HG02759 (cell line): ENCODE measurements at regions not wholly inside any gene's neighbourhood (a gene's known extent, or its start where the extent isn't known, plus 50 kb on each side); places are given as distances from the start of the nearest gene placed in this dataset.

Source experiments
- ATAC-seq: cut with Tn5 transposase; IDR thresholded peaks from one replicate; pipeline ENCODE4 v1.9.1; 2021; ENCODE audit warnings: mild to moderate bottlenecking, moderate library complexity; ENCODE audit not compliant: unreplicated experiment

GRCh38 chr11:62073061-62073460 is 50.8 kb upstream of the INCENP start:
- no peak for ATAC-seq

- ATAC-seq, result no peak
These were observed 52.4 kb upstream of the INCENP start for GRCh38 chr11:62071408-62071807.

- no peak for ATAC-seq
These were observed 53.6 kb upstream of the INCENP start for GRCh38 chr11:62069986-62070919.

GRCh38 chr11:62069374-62069773 is 54.4 kb upstream of the INCENP start:
- ATAC-seq, result no peak

GRCh38 chr11:62068730-62069129 is 55.1 kb upstream of the INCENP start:
- ATAC-seq, result no peak

GRCh38 chr11:62067741-62068140 is 56.1 kb upstream of the INCENP start:
- ATAC-seq, result no peak

- no peak for ATAC-seq
These were observed 59.6 kb upstream of the INCENP start for GRCh38 chr11:62064221-62064620.

GRCh38 chr11:62062223-62062861 is 61.5 kb upstream of the INCENP start:
- no peak for ATAC-seq

- ATAC-seq, result no peak
These were observed 62.2 kb upstream of the INCENP start for GRCh38 chr11:62061356-62062222.

- ATAC-seq, result no peak
These were observed 66.7 kb upstream of the INCENP start for GRCh38 chr11:62057069-62057468.

GRCh38 chr11:62055970-62056369 is 67.8 kb upstream of the INCENP start:
- no peak for ATAC-seq

GRCh38 chr11:62054484-62055121 is 69.2 kb upstream of the INCENP start:
- ATAC-seq, result no peak

- ATAC-seq, result no peak
These were observed 69.7 kb upstream of the INCENP start for GRCh38 chr11:62054081-62054480.

GRCh38 chr11:62050716-62051115 is 73.1 kb upstream of the INCENP start:
- ATAC-seq, result no peak

GRCh38 chr11:62048100-62048499 is 75.7 kb upstream of the INCENP start:
- no peak for ATAC-seq

- ATAC-seq, result no peak
These were observed 77.2 kb upstream of the INCENP start for GRCh38 chr11:62046568-62047100.

GRCh38 chr11:62044639-62045121 is 77.2 kb upstream of the FTH1 start:
- ATAC-seq, result no peak

GRCh38 chr11:62035293-62035692 is 67.9 kb upstream of the FTH1 start:
- ATAC-seq, result no peak

- no peak for ATAC-seq
These were observed 66.6 kb upstream of the FTH1 start for GRCh38 chr11:62034036-62034338.

GRCh38 chr11:62033191-62034035 is 66.0 kb upstream of the FTH1 start:
- no peak for ATAC-seq
